PC-9 (cell line): ENCODE measurements at regions not wholly inside any gene's neighbourhood (a gene's known extent, or its start where the extent isn't known, plus 50 kb on each side); places are given as distances from the start of the nearest gene placed in this dataset.

Source experiments
- BruUV-seq: library from RNA; stranded (reverse); fragments of 400-500 nt; replicated peaks from 2 replicates; lab custom pipeline; 2021; lab: Mats Ljungman, UMichigan
- CTCF ChIA-PET: fragments of 300-600 bp; sonication (Branson Sonifier 250); formaldehyde crosslinking; loops from one replicate; lab custom pipeline; 2022; ENCODE audit warnings: antibody characterized with exemption; lab: Charles Lee
- POLR2A ChIA-PET: fragments of 300-600 bp; sonication (Branson Sonifier 250); formaldehyde crosslinking; loops from one replicate; lab custom pipeline; 2022; ENCODE audit warnings: antibody characterized with exemption; ENCODE audit not compliant: unreplicated experiment; lab: Charles Lee
- DNase-seq, 2 experiments: peaks; one replicate each; pipeline versions ENCODE4 v3.0.0 to v3.0.0-alpha.2; 2015 to 2022; ENCODE audit warnings: mixed read lengths in 1 of 2
- H2AFZ ChIP-seq: fragments of 200-600 bp; sonication (generic); 2 replicates; pipeline ENCODE4 v1.8.1; 2017; ENCODE audit warnings: antibody characterized with exemption
- H3F3A ChIP-seq: fragments of 200-600 bp; sonication (generic); 2 replicates; pipeline ENCODE4 v1.8.1; 2017; ENCODE audit warnings: antibody characterized with exemption, mild to moderate bottlenecking, low read depth; ENCODE audit not compliant: insufficient read depth
- H3K27ac ChIP-seq: fragments of 200-600 bp; sonication (generic); 2 replicates; pipeline ENCODE4 v1.6.1; 2016; ENCODE audit warnings: mixed run types
- H3K27me3 ChIP-seq: fragments of 200-600 bp; sonication (generic); 2 replicates; pipeline ENCODE4 v1.6.1; 2016; ENCODE audit warnings: low read depth, mixed run types; ENCODE audit not compliant: insufficient read depth
- H3K36me3 ChIP-seq: fragments of 200-600 bp; sonication (generic); 2 replicates; pipeline ENCODE4 v1.6.1; 2016; ENCODE audit warnings: low read depth, mixed run types
- H3K4me1 ChIP-seq: fragments of 200-600 bp; sonication (generic); replicated peaks from 2 replicates; pipeline ENCODE4 v1.6.1; 2016; ENCODE audit warnings: mixed run types; ENCODE audit not compliant: insufficient read depth
- H3K4me2 ChIP-seq: fragments of 200-600 bp; sonication (generic); 2 replicates; pipeline ENCODE4 v1.6.1; 2017; ENCODE audit warnings: mixed run types
- H3K4me3 ChIP-seq: fragments of 200-600 bp; sonication (generic); 2 replicates; pipeline ENCODE4 v1.6.1; 2016; ENCODE audit warnings: mixed run types
- H3K79me2 ChIP-seq: fragments of 200-600 bp; sonication (generic); 2 replicates; pipeline ENCODE4 v1.6.1; 2017; ENCODE audit warnings: low read depth, mixed run types
- H3K9me2 ChIP-seq: fragments of 200-600 bp; sonication (generic); 2 replicates; pipeline ENCODE4 v1.8.1; 2017; ENCODE audit warnings: mild to moderate bottlenecking; ENCODE audit not compliant: insufficient read depth
- H3K9me3 ChIP-seq: fragments of 200-600 bp; sonication (generic); 2 replicates; pipeline ENCODE4 v1.8.1; 2016; ENCODE audit warnings: low read depth; ENCODE audit not compliant: insufficient read depth
- H4K20me1 ChIP-seq: fragments of 200-600 bp; sonication (generic); 2 replicates; pipeline ENCODE4 v1.8.1; 2017; ENCODE audit not compliant: insufficient read depth
- EZH2 ChIP-seq: fragments of 200-600 bp; sonication (generic); IDR thresholded peaks from 2 replicates; pipeline ENCODE4 v1.8.0; 2017; ENCODE audit warnings: antibody characterized with exemption, low read depth
- intact Hi-C: fragments of 100-400 bp; cut with micrococcal nuclease; formaldehyde crosslinking; loops from one replicate; pipeline ENCODE4 v1.10.0; 2022; ENCODE audit not compliant: unreplicated experiment
- TF ChIP-seq, protein P1 (sequence below): fragments of 200-600 bp; sonication (generic); conservative IDR thresholded peaks from 2 replicates; pipeline ENCODE4 v1.6.1; 2017; ENCODE audit warnings: mixed run types, antibody characterized with exemption, mild to moderate bottlenecking, moderate library complexity

DNA sequence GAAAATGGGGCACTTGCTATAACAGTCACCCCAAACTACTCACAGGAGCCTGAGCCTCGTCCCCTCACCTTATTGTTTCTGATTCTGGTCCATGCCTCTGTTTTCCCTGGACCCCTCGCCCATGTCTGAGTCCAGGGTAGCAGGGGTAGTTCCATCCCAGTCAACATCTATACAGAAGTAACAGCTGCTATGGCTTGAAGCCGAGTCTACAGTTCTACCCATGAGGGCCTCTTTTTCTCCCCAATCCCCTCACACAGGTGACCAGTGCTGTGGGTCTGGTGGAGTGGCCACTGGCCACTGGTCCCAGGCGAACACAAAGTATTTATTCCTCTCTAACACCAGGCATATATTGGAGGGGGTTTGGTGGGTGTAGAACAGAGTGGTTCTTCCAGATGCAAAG lies 116.4 kb downstream of the ZNF280B start:
- no peaks in the 10 kb centered on the region for H3K36me3 ChIP-seq
- TF ChIP-seq, protein P1, sequence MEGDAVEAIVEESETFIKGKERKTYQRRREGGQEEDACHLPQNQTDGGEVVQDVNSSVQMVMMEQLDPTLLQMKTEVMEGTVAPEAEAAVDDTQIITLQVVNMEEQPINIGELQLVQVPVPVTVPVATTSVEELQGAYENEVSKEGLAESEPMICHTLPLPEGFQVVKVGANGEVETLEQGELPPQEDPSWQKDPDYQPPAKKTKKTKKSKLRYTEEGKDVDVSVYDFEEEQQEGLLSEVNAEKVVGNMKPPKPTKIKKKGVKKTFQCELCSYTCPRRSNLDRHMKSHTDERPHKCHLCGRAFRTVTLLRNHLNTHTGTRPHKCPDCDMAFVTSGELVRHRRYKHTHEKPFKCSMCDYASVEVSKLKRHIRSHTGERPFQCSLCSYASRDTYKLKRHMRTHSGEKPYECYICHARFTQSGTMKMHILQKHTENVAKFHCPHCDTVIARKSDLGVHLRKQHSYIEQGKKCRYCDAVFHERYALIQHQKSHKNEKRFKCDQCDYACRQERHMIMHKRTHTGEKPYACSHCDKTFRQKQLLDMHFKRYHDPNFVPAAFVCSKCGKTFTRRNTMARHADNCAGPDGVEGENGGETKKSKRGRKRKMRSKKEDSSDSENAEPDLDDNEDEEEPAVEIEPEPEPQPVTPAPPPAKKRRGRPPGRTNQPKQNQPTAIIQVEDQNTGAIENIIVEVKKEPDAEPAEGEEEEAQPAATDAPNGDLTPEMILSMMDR, result no peak
- TF ChIP-seq EZH2, result no peak
- BruUV-seq, result no TSS peak
- H3K79me2 ChIP-seq, result no peaks in the 10 kb centered on the region
- ChIA-PET CTCF (no interaction called here), POLR2A (no interaction called here)
- H3K27ac ChIP-seq, result no peak overlapping the region
- no peak overlapping the region for H3K4me2 ChIP-seq
- intact Hi-C loops, result no loop called here
- H3K9me2 ChIP-seq, result no peaks in the 10 kb centered on the region
- no peak overlapping the region for H3K4me3 ChIP-seq
- peaks cover under 1% of the 10 kb centered on the region; the same call in 1 of the 2 replicates for H3K4me1 ChIP-seq
- no peaks in the 10 kb centered on the region for H3F3A ChIP-seq
- peaks cover 4% of the 10 kb centered on the region; the same call in 1 of the 2 replicates for H3K27me3 ChIP-seq
- no peaks in the 10 kb centered on the region for H4K20me1 ChIP-seq
- no peaks in the 10 kb centered on the region for H3K9me3 ChIP-seq
- no peak overlapping the region for H2AFZ ChIP-seq
- DNase-seq, result no peak

- DNase-seq, result no peak
- Histone ChIP-seq H2AFZ (no peak overlapping the region), H3K79me2 (no peaks in the 10 kb centered on the region), H3F3A (peaks cover 6% of the 10 kb centered on the region; the same call in 1 of the 2 replicates), H3K4me3 (no peak overlapping the region), H3K4me1 (peaks cover 9% of the 10 kb centered on the region), H3K9me2 (no peaks in the 10 kb centered on the region), H3K4me2 (no peak overlapping the region), H4K20me1 (no peaks in the 10 kb centered on the region), H3K27me3 (0 out of 2 replicates have a peak, but pooled peaks cover 4% of the 10 kb centered on the region), H3K9me3 (no peaks in the 10 kb centered on the region), H3K36me3 (no peaks in the 10 kb centered on the region), H3K27ac (no peak overlapping the region)
- BruUV-seq, result no TSS peak
- ChIA-PET POLR2A (no interaction called here), CTCF (no interaction called here)
- TF ChIP-seq EZH2, result no peak
- TF ChIP-seq, protein P1, result no peak
- intact Hi-C loops, result no loop called here
These were observed 114.0 kb downstream of the ZNF280B start for GRCh38 chr22:22394591-22394990.

DNA sequence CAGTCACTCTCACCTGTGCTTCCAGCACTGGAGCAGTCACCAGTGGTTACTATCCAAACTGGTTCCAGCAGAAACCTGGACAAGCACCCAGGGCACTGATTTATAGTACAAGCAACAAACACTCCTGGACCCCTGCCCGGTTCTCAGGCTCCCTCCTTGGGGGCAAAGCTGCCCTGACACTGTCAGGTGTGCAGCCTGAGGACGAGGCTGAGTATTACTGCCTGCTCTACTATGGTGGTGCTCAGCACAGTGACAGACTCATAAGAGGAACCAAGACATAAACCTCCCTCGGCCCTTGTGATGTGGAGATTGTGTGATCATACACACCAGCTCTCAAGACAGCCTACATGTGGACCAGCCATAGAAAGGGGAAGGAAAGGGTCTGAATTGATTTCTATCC lies 113.3 kb downstream of the ZNF280B start:
- Histone ChIP-seq H3K36me3 (no peaks in the 10 kb centered on the region), H3K4me2 (no peak overlapping the region), H3K9me3 (no peaks in the 10 kb centered on the region), H2AFZ (no peak overlapping the region), H3K4me3 (no peak overlapping the region), H4K20me1 (no peaks in the 10 kb centered on the region), H3K9me2 (no peaks in the 10 kb centered on the region), H3K27ac (no peak overlapping the region), H3K79me2 (no peaks in the 10 kb centered on the region), H3K4me1 (peaks cover 9% of the 10 kb centered on the region), H3F3A (peaks cover 6% of the 10 kb centered on the region; the same call in 1 of the 2 replicates), H3K27me3 (0 out of 2 replicates have a peak, but pooled peaks cover 7% of the 10 kb centered on the region)
- TF ChIP-seq, protein P1, result no peak
- no peak for TF ChIP-seq EZH2
- no TSS peak for BruUV-seq
- POLR2A ChIA-PET, result no interaction called here
- CTCF ChIA-PET, result no interaction called here
- no peak for DNase-seq
- intact Hi-C loops, result no loop called here
